Heart right ventricle (tissue), 16 donors: ENCODE measurements at regions not wholly inside any gene's neighbourhood (a gene's known extent, or its start where the extent isn't known, plus 50 kb on each side); places are given as distances from the start of the nearest gene placed in this dataset.

Source experiments
- ATAC-seq, 8 donors: fragments of 200-7000 bp; cut with Tn5 transposase; one replicate each; pipeline ENCODE4 v1.9.1; 2020; ENCODE audit warnings: mild to moderate bottlenecking in 8 of 8, moderate library complexity in 8 of 8, moderate number of reproducible peaks in 1 of 8
- DNase-seq, 2 donors: peaks; one replicate each; pipeline ENCODE4 v3.0.0-alpha.2; 2020
- H3K27ac ChIP-seq, 10 donors: fragments of 200-600 bp; sonication (generic) in 2 of 10; one replicate each; pipeline versions ENCODE4 v1.5.0 to v1.8.0; 2020 to 2022; ENCODE audit warnings: mild to moderate bottlenecking in 3 of 10
- H3K27me3 ChIP-seq, 7 donors: fragments of 200-600 bp; one replicate each; pipeline ENCODE4 v1.8.0; 2021 to 2022; ENCODE audit warnings: mild to moderate bottlenecking in 2 of 7
- H3K36me3 ChIP-seq, 9 donors: fragments of 200-600 bp; sonication (generic) in 1 of 9; one replicate each; pipeline versions ENCODE4 v1.5.0 to v1.8.0; 2020 to 2022; ENCODE audit warnings: mild to moderate bottlenecking in 2 of 9
- H3K4me1 ChIP-seq, 9 donors: fragments of 200-600 bp; sonication (generic) in 1 of 9; one replicate each; pipeline versions ENCODE4 v1.5.0 to v1.8.0; 2020 to 2022; ENCODE audit warnings: mild to moderate bottlenecking in 4 of 9
- H3K4me3 ChIP-seq, 10 donors: fragments of 200-600 bp; sonication (generic) in 2 of 10; one replicate each; pipeline versions ENCODE4 v1.5.0 to v1.8.0; 2020 to 2022; ENCODE audit warnings: mild to moderate bottlenecking in 7 of 10, moderate library complexity in 2 of 10
- H3K9me3 ChIP-seq, 11 donors: fragments of 200-600 bp in 10 of 11; sonication (generic) in 2 of 11; one replicate each; pipeline versions ENCODE4 v1.5.0 to v1.8.0; 2013 to 2022; ENCODE audit warnings: mild to moderate bottlenecking in 2 of 11, control low read depth in 1 of 11, moderate library complexity in 1 of 11
- WGBS, 2 donors: extraction: QIAGEN DNeasy Blood & Tissue Kit; methylation state at CpG; one replicate each; pipeline ENCODE4 v1.1.7; 2013; ENCODE audit warnings: inconsistent platforms in 1 of 2; 5-methylcytosine and 5-hydroxymethylcytosine counted together
- intact Hi-C, 10 donors: fragments of 100-400 bp; cut with DNase I; formaldehyde crosslinking; loops; one replicate each; pipeline versions ENCODE4 v1.11.1 to v1.14.2; 2022
- TF ChIP-seq, protein P1 (sequence below), 9 donors: fragments of 200-600 bp; sonication (generic) in 2 of 9; IDR thresholded peaks; one replicate each; pipeline versions ENCODE4 v1.5.0 to v1.8.0; 2021 to 2022; ENCODE audit warnings: antibody characterized with exemption in 9 of 9, mild to moderate bottlenecking in 5 of 9, moderate library complexity in 1 of 9
- donor health status: Arrhythmogenic right ventricular cardiomyopathy.
- donor health status: ischemic (EF 13 %, LVEDD 7.1; RV severe dilation, severe dysfunction).
- donor health status: healthy with polysubstance abuse.
- donor health status: DM: no; HTN: yes; CAD: no.
- donor health status: DM: no; HTN: no; CAD: no.
- donor health status: ischemic (EF 25% LVEDD 6.9; RV normal size, moderate dysfunction).
- donor health status: ischemic (EF 25% LVEDD 5.7; RV mildly dilated, moderate dysfunction).
- donor health status: healthy.
- donor health status: DM: yes; HTN: yes; CAD: no.
- donor health status: Ischemic cardiomyopathy.
- donor health status: ischemic (EF 35%, LVEDD 5.7; RV mildly dilated, moderate dysfunction).
- donor health status: nonischemic (EF 11% LVEDD 7.7; RV severe dilation, severe dysfunction).
- donor health status: DM: yes; HTN: yes; CAD: no.
- donor health status: PGD.
- donor health status: ischemic (EF 29% LVEDD 5.4; RV normal size, mild dysfunction).
- donor health status: nonischemic (EF 23%, LVEDD 6.1; RV moderate dilation, normal function).

DNA sequence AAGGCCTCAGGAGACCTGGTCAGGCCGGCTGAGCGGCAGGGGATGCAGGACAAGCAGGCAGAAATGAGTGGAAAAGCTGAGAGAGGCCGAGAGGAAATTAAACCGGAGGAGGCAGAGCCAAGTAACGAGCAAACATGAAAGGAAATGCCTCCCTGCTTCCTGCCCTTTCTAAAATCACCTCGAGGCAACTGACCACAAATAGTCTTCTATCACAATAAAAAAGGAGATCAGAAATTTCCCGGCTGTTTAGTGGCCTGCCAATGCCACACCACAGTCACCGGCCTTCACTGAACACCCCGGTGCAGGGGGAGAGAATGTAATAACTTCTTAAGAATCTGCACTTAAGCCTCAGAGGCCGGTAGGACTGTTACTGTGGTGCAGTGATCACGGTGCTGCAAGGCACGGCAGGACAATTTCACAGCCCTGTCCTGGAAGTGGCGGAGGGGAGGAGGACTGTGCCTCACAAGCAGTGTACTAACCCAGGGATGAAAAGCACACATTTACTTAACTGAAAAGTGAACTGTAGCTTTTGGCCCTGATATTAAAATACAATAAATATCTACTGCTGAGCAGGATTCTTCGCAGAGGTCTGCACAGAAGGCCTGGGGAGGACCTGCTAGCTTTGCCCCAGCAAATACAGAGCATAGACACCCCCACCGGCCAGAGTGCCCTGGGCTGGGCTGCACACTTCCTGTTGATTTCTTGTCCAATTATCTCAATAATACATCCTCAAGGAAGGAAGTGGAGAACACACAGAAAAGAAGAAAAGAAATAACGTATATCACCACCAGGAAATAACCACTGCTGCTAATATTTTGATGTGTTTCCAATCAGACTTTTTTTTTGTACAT is 183.5 kb upstream of the NSMCE3 start:
- no peak for ATAC-seq

GRCh38 chr15:29451201-29451781 is 181.7 kb upstream of the NSMCE3 start:
- peak in 1 of 8 donors; percentile 40 for ATAC-seq
- no peak overlapping the region for H3K27ac ChIP-seq

More for the DNA sequence above, 183.5 kb upstream of the NSMCE3 start:
- no peak overlapping the region for H3K27ac ChIP-seq
- 32 to 37% methylated on average over 16 of the region's 16 CpGs for WGBS, 2 donors
- peaks cover 0 to 5% (median 0%) of the 10 kb centered on the region in 11 donors for H3K9me3 ChIP-seq
- TF ChIP-seq, protein P1, sequence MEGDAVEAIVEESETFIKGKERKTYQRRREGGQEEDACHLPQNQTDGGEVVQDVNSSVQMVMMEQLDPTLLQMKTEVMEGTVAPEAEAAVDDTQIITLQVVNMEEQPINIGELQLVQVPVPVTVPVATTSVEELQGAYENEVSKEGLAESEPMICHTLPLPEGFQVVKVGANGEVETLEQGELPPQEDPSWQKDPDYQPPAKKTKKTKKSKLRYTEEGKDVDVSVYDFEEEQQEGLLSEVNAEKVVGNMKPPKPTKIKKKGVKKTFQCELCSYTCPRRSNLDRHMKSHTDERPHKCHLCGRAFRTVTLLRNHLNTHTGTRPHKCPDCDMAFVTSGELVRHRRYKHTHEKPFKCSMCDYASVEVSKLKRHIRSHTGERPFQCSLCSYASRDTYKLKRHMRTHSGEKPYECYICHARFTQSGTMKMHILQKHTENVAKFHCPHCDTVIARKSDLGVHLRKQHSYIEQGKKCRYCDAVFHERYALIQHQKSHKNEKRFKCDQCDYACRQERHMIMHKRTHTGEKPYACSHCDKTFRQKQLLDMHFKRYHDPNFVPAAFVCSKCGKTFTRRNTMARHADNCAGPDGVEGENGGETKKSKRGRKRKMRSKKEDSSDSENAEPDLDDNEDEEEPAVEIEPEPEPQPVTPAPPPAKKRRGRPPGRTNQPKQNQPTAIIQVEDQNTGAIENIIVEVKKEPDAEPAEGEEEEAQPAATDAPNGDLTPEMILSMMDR (IDR thresholded peaks at IDR 0.05) = no peak
- intact Hi-C loops = no loop called here
- no peak for DNase-seq
- H3K4me1 ChIP-seq = peaks cover 0 to 11% (median 0%) of the 10 kb centered on the region in 9 donors
- peaks cover 0 to 4% (median 0%) of the 10 kb centered on the region in 7 donors for H3K27me3 ChIP-seq
- H3K36me3 ChIP-seq = no peaks in the 10 kb centered on the region
- no peak overlapping the region for H3K4me3 ChIP-seq

GRCh38 chr15:29449136-29449535 is 179.5 kb upstream of the NSMCE3 start:
- Histone ChIP-seq H3K27me3 (peaks cover 0 to 4% (median 0%) of the 10 kb centered on the region in 7 donors), H3K27ac (no peak overlapping the region), H3K36me3 (no peaks in the 10 kb centered on the region), H3K4me1 (peaks cover 0 to 11% (median 0%) of the 10 kb centered on the region in 9 donors), H3K9me3 (peaks cover 0 to 5% (median 0%) of the 10 kb centered on the region in 11 donors), H3K4me3 (no peak overlapping the region)
- WGBS, 2 donors = 48 to 51% methylated on average over 2 of the region's 2 CpGs
- intact Hi-C loops = no loop called here
- ATAC-seq (no peak), DNase-seq (no peak)
- TF ChIP-seq, protein P1 (IDR thresholded peaks at IDR 0.05) = no peak

More at GRCh38 chr15:29451201-29451781, 181.7 kb upstream of the NSMCE3 start:
- Histone ChIP-seq H3K4me3 (no peak overlapping the region), H3K27me3 (peaks cover 0 to 4% (median 0%) of the 10 kb centered on the region in 7 donors), H3K4me1 (peaks cover 0 to 11% (median 0%) of the 10 kb centered on the region in 9 donors), H3K36me3 (no peaks in the 10 kb centered on the region), H3K9me3 (peaks cover 0 to 5% (median 0%) of the 10 kb centered on the region in 11 donors)
- TF ChIP-seq, protein P1 (IDR thresholded peaks at IDR 0.05) = peak in 3 of 9 donors; percentile 12 to 33 (median 18)
- intact Hi-C loops = no loop called here
- no peak for DNase-seq
- 43 to 46% methylated on average over 18 of the region's 18 CpGs for WGBS, 2 donors

GRCh38 chr15:29448320-29448719 is 178.7 kb upstream of the NSMCE3 start:
- peaks cover 0 to 7% (median 0%) of the 10 kb centered on the region in 9 donors for H3K4me1 ChIP-seq
- H3K4me3 ChIP-seq = no peak overlapping the region
- TF ChIP-seq, protein P1 (IDR thresholded peaks at IDR 0.05) = no peak
- H3K27ac ChIP-seq = no peak overlapping the region
- intact Hi-C loops = no loop called here
- DNase-seq (no peak), ATAC-seq (no peak)
- peaks cover 0 to 5% (median 0%) of the 10 kb centered on the region in 11 donors for H3K9me3 ChIP-seq
- 71 to 74% methylated on average over 4 of the region's 4 CpGs for WGBS, 2 donors
- peaks cover 0 to 4% (median 0%) of the 10 kb centered on the region in 7 donors for H3K27me3 ChIP-seq
- H3K36me3 ChIP-seq = no peaks in the 10 kb centered on the region
